ENCODE measurements at regions not wholly inside any gene's neighbourhood (a gene's known extent, or its start where the extent isn't known, plus 50 kb on each side); places are given as distances from the start of the nearest gene placed in this dataset.

GRCh38 chr3:187798531-187799530 lies 53.6 kb upstream of the BCL6 start:
- TF ChIP-seq CTCF (IDR thresholded peaks at IDR 0.05; ENCODE audit: extremely low read depth in 1 of 2, insufficient read depth in 1 of 2, low read depth in 1 of 2, low read length in 2 of 2) (no peak), EZH2 (IDR thresholded peaks at IDR 0.05; ENCODE audit: borderline replicate concordance, low read depth, low read length, severe bottlenecking) (no peak), POLR2A (IDR thresholded peaks at IDR 0.05; ENCODE audit: low read depth, low read length) (no peak), POLR2AphosphoS5 (IDR thresholded peaks at IDR 0.05; ENCODE audit: insufficient read depth, low read depth, low read length) (no peak), GATA2 (IDR thresholded peaks at IDR 0.05; ENCODE audit: insufficient read depth, insufficient read length, low read depth, low read length) (no peak), JUN (IDR thresholded peaks at IDR 0.05; ENCODE audit: borderline replicate concordance, insufficient read depth, insufficient read length, low read depth) (no peak), FOS (IDR thresholded peaks at IDR 0.05; ENCODE audit: borderline replicate concordance, insufficient read depth, low read length) (no peak)
